ENCODE measurements at regions not wholly inside any gene's neighbourhood (a gene's known extent, or its start where the extent isn't known, plus 50 kb on each side); places are given as distances from the start of the nearest gene placed in this dataset.

DNA sequence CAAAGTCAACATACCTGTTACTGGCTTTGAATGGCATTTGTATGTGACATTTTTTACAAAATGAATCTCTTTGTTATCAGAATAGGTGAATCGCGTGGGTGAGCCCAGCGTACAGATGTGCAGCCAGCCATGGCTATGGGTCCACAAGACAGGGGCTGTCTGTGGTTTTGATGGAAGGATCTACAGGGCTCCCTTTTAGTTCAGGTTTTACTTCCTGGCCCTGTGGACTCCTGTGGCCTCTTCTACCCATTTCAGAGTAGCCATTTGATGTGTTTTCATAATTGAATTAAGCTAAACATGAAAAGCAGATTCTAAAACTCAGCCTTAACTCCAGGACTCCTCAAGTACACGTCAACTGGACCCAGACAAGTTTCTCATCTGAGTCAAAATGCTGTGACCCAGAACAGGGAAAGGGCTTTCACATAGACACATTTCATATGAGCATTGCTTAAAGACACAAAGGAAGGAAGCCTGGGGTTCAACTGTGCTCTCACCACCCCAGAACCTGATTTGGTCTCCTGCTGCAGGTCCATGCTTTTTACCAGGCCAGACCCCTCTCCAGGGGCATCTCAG, 105.3 kb upstream of the NAA20 start:
- H3K4me1 ChIP-seq (ENCODE audit: insufficient read depth, low read length), result peaks cover 16% of the 10 kb centered on the region; the same call in 1 of the 2 replicates
- in situ Hi-C loops (cut with HindIII; ENCODE audit: extremely low pct_ligation_motif_present, low pct_unique_long_range_greater_than_20kb) (no loop called here), intact Hi-C loops (cut with micrococcal nuclease; ENCODE audit: unreplicated experiment) (no loop called here)
- H3K79me2 ChIP-seq (ENCODE audit: insufficient read depth, low read length), result no peaks in the 10 kb centered on the region
- H3K27ac ChIP-seq (ENCODE audit: extremely low read length, insufficient read depth, low read length), result no peak overlapping the region
- no peaks in the 10 kb centered on the region for H3K36me3 ChIP-seq (replicated peaks in 1 of 2; ENCODE audit: control insufficient read depth in 1 of 2, insufficient read depth in 2 of 2, low read length in 2 of 2)
- no peak for TF ChIP-seq MED1 (CRISPR knock-in tag; IDR thresholded peaks at IDR 0.05)
- TF ChIP-seq ZBTB46 (CRISPR knock-in tag; IDR thresholded peaks at IDR 0.05; ENCODE audit: borderline replicate concordance), result no peak
- no peak for TF ChIP-seq ZSCAN30 (CRISPR knock-in tag; IDR thresholded peaks at IDR 0.05)
- no peak for TF ChIP-seq STAT5B (CRISPR knock-in tag; IDR thresholded peaks at IDR 0.05)
- TF ChIP-seq MZF1 (CRISPR knock-in tag; IDR thresholded peaks at IDR 0.05; ENCODE audit: borderline replicate concordance), result no peak
- TF ChIP-seq MTA3 (CRISPR knock-in tag; IDR thresholded peaks at IDR 0.05), result no peak
- ATAC-seq, result no peak
- no peak overlapping the region for H3K4me3 ChIP-seq (replicated peaks in 1 of 3; ENCODE audit: insufficient read depth in 1 of 3, low read depth in 2 of 3, low read length in 3 of 3)
- no peaks in the 10 kb centered on the region for H4K20me1 ChIP-seq (ENCODE audit: insufficient read depth, low read length)
- CTCF ChIA-PET (ENCODE audit: low intra/inter-chr PET ratio, low total read pairs), result no interaction called here
- FAIRE-seq, result peak; percentile 15
- no peak overlapping the region for H2AFZ ChIP-seq (ENCODE audit: low read length)
- DNase-seq (ENCODE audit: low spot score), result no peak
- no TSS peak for BruUV-seq (replicated peaks)
- H3K4me2 ChIP-seq (ENCODE audit: low read depth, low read length), result no peak overlapping the region
- peaks cover 2 to 16% of the 10 kb centered on the region in 2 experiments; a peak in 4 of 5 replicates for H3K27me3 ChIP-seq (ENCODE audit: control insufficient read depth in 1 of 2, insufficient read depth in 2 of 2, low read length in 2 of 2)
- POLR2A ChIA-PET, result no interaction called here
- H3K9me3 ChIP-seq (ENCODE audit: low read length), result no peaks in the 10 kb centered on the region
- no peak overlapping the region for H3K9ac ChIP-seq (ENCODE audit: insufficient read depth, low read depth, low read length)
- WGBS (ENCODE audit: low lambda C conversion rate), result 77% methylated on average over 4 of the region's 4 CpGs

- intact Hi-C loops (cut with micrococcal nuclease; ENCODE audit: unreplicated experiment), result no loop called here
- Histone ChIP-seq H3K4me2 (ENCODE audit: low read depth, low read length) (no peak overlapping the region), H3K9me3 (ENCODE audit: low read length) (no peaks in the 10 kb centered on the region), H4K20me1 (ENCODE audit: insufficient read depth, low read length) (no peaks in the 10 kb centered on the region), H3K4me3 (replicated peaks in 1 of 3; ENCODE audit: insufficient read depth in 1 of 3, low read depth in 2 of 3, low read length in 3 of 3) (no peak overlapping the region), H2AFZ (ENCODE audit: low read length) (no peak overlapping the region), H3K4me1 (ENCODE audit: insufficient read depth, low read length) (peaks cover 16% of the 10 kb centered on the region), H3K27ac (ENCODE audit: extremely low read length, insufficient read depth, low read length) (no peak overlapping the region), H3K27me3 (ENCODE audit: control insufficient read depth in 1 of 2, insufficient read depth in 2 of 2, low read length in 2 of 2) (peaks cover 2 to 16% of the 10 kb centered on the region in 2 experiments; a peak in 4 of 5 replicates), H3K36me3 (replicated peaks in 1 of 2; ENCODE audit: control insufficient read depth in 1 of 2, insufficient read depth in 2 of 2, low read length in 2 of 2) (no peaks in the 10 kb centered on the region), H3K9ac (ENCODE audit: insufficient read depth, low read depth, low read length) (no peak overlapping the region), H3K79me2 (ENCODE audit: insufficient read depth, low read length) (no peaks in the 10 kb centered on the region)
- no TSS peak for BruUV-seq (replicated peaks)
- ChIA-PET POLR2A (no interaction called here), CTCF (ENCODE audit: low intra/inter-chr PET ratio, low total read pairs) (no interaction called here)
- WGBS (ENCODE audit: low lambda C conversion rate), result 78% methylated on average over 1 of the region's 1 CpG
- no peak for ATAC-seq
- in situ Hi-C loops (cut with HindIII; ENCODE audit: extremely low pct_ligation_motif_present, low pct_unique_long_range_greater_than_20kb), result no loop called here
- DNase-seq (ENCODE audit: low spot score), result no peak
- no peak for TF ChIP-seq GABPA (IDR thresholded peaks at IDR 0.05; ENCODE audit: low read depth, low read length)
- TF ChIP-seq GABPA (CRISPR knock-in tag; IDR thresholded peaks at IDR 0.05; ENCODE audit: low read depth), result 0 out of 2 replicates have a peak, but pooled peaks have one; percentile 21
- TF ChIP-seq, protein P1, sequence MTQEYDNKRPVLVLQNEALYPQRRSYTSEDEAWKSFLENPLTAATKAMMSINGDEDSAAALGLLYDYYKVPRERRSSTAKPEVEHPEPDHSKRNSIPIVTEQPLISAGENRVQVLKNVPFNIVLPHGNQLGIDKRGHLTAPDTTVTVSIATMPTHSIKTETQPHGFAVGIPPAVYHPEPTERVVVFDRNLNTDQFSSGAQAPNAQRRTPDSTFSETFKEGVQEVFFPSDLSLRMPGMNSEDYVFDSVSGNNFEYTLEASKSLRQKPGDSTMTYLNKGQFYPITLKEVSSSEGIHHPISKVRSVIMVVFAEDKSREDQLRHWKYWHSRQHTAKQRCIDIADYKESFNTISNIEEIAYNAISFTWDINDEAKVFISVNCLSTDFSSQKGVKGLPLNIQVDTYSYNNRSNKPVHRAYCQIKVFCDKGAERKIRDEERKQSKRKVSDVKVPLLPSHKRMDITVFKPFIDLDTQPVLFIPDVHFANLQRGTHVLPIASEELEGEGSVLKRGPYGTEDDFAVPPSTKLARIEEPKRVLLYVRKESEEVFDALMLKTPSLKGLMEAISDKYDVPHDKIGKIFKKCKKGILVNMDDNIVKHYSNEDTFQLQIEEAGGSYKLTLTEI (CRISPR knock-in tag; conservative IDR thresholded peaks at IDR 0.05), result no peak
- no peak for TF ChIP-seq AGO1 (IDR thresholded peaks at IDR 0.05; ENCODE audit: low read depth, low read length, poor library complexity, severe bottlenecking)
- no peak for TF ChIP-seq HNF4G (IDR thresholded peaks at IDR 0.05; ENCODE audit: borderline replicate concordance, low read depth, low read length)
- no peak for TF ChIP-seq HNF4G (CRISPR knock-in tag; IDR thresholded peaks at IDR 0.05; ENCODE audit: borderline replicate concordance, low read depth)
- TF ChIP-seq ZBTB38 (CRISPR knock-in tag; IDR thresholded peaks at IDR 0.05), result no peak
- FAIRE-seq, result no peak
These were observed 103.8 kb upstream of the NAA20 start for GRCh38 chr20:19913349-19913748.

Data from HepG2 (cell line).